ENCODE measurements at regions not wholly inside any gene's neighbourhood (a gene's known extent, or its start where the extent isn't known, plus 50 kb on each side); places are given as distances from the start of the nearest gene placed in this dataset.

DNA sequence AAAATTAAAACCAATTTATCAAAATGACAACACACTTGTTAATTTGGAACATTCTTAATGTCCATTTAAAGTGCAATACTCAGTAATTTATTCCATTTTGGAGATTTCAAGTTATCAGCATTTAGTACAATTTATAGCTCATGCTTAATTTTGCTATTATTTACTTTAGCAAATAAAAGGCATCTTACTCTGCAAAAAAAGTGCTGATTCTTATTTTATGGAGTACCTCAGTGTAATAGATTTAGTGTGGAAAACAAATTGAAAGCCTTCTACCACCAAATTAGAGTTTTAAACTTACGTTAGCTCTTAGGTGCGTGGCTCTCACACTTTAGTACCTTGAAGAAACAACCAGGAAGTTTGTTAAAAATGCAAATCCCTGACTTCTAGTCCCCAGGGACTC, 208.4 kb upstream of the NRIP1 start:
- Histone ChIP-seq H3K27ac (ENCODE audit: low read depth, low read length, poor library complexity, severe bottlenecking) (no peak overlapping the region), H4K20me1 (ENCODE audit: insufficient read depth, low read length) (no peaks in the 10 kb centered on the region), H3K4me2 (ENCODE audit: low read length) (no peak overlapping the region), H3K9me2 (ENCODE audit: insufficient read depth, low read length) (no peaks in the 10 kb centered on the region), H3K4me1 (ENCODE audit: insufficient read depth, low read length, poor library complexity, severe bottlenecking) (no peaks in the 10 kb centered on the region), H3K79me2 (ENCODE audit: insufficient read depth, low read depth, low read length) (no peaks in the 10 kb centered on the region), H2AFZ (ENCODE audit: low read length) (no peak overlapping the region), H3K9me3 (ENCODE audit: low read length) (no peaks in the 10 kb centered on the region), H3K36me3 (ENCODE audit: insufficient read depth, low read length) (no peaks in the 10 kb centered on the region), H3K4me3 (ENCODE audit: low read depth, low read length, poor library complexity, severe bottlenecking) (no peak overlapping the region)
- intact Hi-C loops (cut with micrococcal nuclease; ENCODE audit: unreplicated experiment), result no loop called here
- DNase-seq (ENCODE audit: low spot score), result no peak
- no TSS peak for BruUV-seq (replicated peaks)
- ChIA-PET POLR2A (interaction anchor here (0.7 to 1.2 kb wide), 3 partner anchors 14 to 204 kb away, joined by 3 to 4 read pairs (median 3); no protein-coding TSS in a partner anchor), CTCF (ENCODE audit: unreplicated experiment) (no interaction called here)
- TF ChIP-seq, protein P1, sequence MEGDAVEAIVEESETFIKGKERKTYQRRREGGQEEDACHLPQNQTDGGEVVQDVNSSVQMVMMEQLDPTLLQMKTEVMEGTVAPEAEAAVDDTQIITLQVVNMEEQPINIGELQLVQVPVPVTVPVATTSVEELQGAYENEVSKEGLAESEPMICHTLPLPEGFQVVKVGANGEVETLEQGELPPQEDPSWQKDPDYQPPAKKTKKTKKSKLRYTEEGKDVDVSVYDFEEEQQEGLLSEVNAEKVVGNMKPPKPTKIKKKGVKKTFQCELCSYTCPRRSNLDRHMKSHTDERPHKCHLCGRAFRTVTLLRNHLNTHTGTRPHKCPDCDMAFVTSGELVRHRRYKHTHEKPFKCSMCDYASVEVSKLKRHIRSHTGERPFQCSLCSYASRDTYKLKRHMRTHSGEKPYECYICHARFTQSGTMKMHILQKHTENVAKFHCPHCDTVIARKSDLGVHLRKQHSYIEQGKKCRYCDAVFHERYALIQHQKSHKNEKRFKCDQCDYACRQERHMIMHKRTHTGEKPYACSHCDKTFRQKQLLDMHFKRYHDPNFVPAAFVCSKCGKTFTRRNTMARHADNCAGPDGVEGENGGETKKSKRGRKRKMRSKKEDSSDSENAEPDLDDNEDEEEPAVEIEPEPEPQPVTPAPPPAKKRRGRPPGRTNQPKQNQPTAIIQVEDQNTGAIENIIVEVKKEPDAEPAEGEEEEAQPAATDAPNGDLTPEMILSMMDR (conservative IDR thresholded peaks at IDR 0.05; ENCODE audit: low read length), result no peak
- no peak for TF ChIP-seq EZH2phosphoT487 (IDR thresholded peaks at IDR 0.05; ENCODE audit: borderline replicate concordance, low read depth, low read length)

GRCh38 chr21:15274701-15275485, 210.1 kb upstream of the NRIP1 start:
- no peaks in the 10 kb centered on the region for H3K9me3 ChIP-seq (ENCODE audit: low read length)
- no peak overlapping the region for H2AFZ ChIP-seq (ENCODE audit: low read length)
- H3K4me2 ChIP-seq (ENCODE audit: low read length), result no peak overlapping the region
- BruUV-seq (replicated peaks), result no TSS peak
- ChIA-PET POLR2A (interaction anchor here (0.7 kb wide), 1 partner anchor 353 kb away, joined by 3 read pairs; no protein-coding TSS in a partner anchor), CTCF (ENCODE audit: unreplicated experiment) (no interaction called here)
- DNase-seq (ENCODE audit: low spot score), result no peak
- H3K36me3 ChIP-seq (ENCODE audit: insufficient read depth, low read length), result no peaks in the 10 kb centered on the region
- H3K27ac ChIP-seq (ENCODE audit: low read depth, low read length, poor library complexity, severe bottlenecking), result no peak overlapping the region
- intact Hi-C loops (cut with micrococcal nuclease; ENCODE audit: unreplicated experiment), result no loop called here
- H3K79me2 ChIP-seq (ENCODE audit: insufficient read depth, low read depth, low read length), result no peaks in the 10 kb centered on the region
- no peaks in the 10 kb centered on the region for H4K20me1 ChIP-seq (ENCODE audit: insufficient read depth, low read length)
- no peak overlapping the region for H3K4me3 ChIP-seq (ENCODE audit: low read depth, low read length, poor library complexity, severe bottlenecking)
- H3K9me2 ChIP-seq (ENCODE audit: insufficient read depth, low read length), result no peaks in the 10 kb centered on the region
- TF ChIP-seq, protein P1 (conservative IDR thresholded peaks at IDR 0.05; ENCODE audit: low read length), result no peak
- TF ChIP-seq EZH2phosphoT487 (IDR thresholded peaks at IDR 0.05; ENCODE audit: borderline replicate concordance, low read depth, low read length), result no peak
- H3K4me1 ChIP-seq (ENCODE audit: insufficient read depth, low read length, poor library complexity, severe bottlenecking), result no peaks in the 10 kb centered on the region

GRCh38 chr21:15275615-15276235, 210.9 kb upstream of the NRIP1 start:
- POLR2A ChIA-PET, result no interaction called here
- H3K27ac ChIP-seq (ENCODE audit: low read depth, low read length, poor library complexity, severe bottlenecking), result no peak overlapping the region
- CTCF ChIA-PET (ENCODE audit: unreplicated experiment), result no interaction called here
- no peaks in the 10 kb centered on the region for H3K9me3 ChIP-seq (ENCODE audit: low read length)
- no peaks in the 10 kb centered on the region for H3K9me2 ChIP-seq (ENCODE audit: insufficient read depth, low read length)
- TF ChIP-seq, protein P1 (conservative IDR thresholded peaks at IDR 0.05; ENCODE audit: low read length), result no peak
- no peak for TF ChIP-seq EZH2phosphoT487 (IDR thresholded peaks at IDR 0.05; ENCODE audit: borderline replicate concordance, low read depth, low read length)
- no peaks in the 10 kb centered on the region for H3K79me2 ChIP-seq (ENCODE audit: insufficient read depth, low read depth, low read length)
- no peak overlapping the region for H2AFZ ChIP-seq (ENCODE audit: low read length)
- no peak for DNase-seq (ENCODE audit: low spot score)
- no TSS peak for BruUV-seq (replicated peaks)
- no peak overlapping the region for H3K4me2 ChIP-seq (ENCODE audit: low read length)
- H3K4me3 ChIP-seq (ENCODE audit: low read depth, low read length, poor library complexity, severe bottlenecking), result no peak overlapping the region
- no peaks in the 10 kb centered on the region for H3K36me3 ChIP-seq (ENCODE audit: insufficient read depth, low read length)
- intact Hi-C loops (cut with micrococcal nuclease; ENCODE audit: unreplicated experiment), result no loop called here
- no peaks in the 10 kb centered on the region for H3K4me1 ChIP-seq (ENCODE audit: insufficient read depth, low read length, poor library complexity, severe bottlenecking)
- no peaks in the 10 kb centered on the region for H4K20me1 ChIP-seq (ENCODE audit: insufficient read depth, low read length)

Measured in OCI-LY7 (cell line).